ENCODE measurements at regions not wholly inside any gene's neighbourhood (a gene's known extent, or its start where the extent isn't known, plus 50 kb on each side); places are given as distances from the start of the nearest gene placed in this dataset.

DNA sequence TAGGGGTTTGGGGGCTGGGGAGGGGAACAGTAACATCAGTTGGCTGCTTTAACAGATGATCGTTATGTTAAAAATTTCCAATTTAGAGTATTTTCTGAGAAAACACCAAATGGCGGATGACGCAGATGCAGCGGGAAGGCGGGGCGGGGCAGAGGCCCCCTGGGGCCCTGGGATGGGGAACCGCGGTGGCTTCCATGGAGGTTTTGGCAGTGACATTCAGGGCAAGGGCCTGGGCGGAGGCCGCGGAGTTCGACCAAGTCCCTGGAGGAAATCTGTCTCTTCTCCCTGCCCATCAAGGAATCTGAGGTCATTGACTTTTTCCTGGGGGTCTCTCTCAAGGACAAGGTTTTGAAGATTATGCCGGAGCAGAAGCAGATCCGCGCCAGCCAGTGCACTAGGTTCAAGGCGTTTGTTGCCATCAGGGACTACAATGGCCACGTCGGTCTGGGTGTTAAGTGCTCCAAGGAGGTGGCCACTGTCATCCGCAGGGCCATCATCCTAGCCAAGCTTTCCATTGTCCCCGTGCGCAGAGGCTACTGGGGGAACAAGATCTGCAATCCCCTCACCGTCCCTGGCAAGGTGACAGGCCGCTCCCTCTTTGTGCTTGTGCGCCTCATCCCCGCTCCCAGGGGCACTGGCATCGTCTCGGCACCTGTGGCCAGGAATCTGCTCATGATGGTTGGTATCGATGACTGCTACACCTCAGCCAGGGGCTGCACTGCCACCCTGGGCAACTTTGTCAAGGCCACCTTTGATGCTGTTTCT is 310.2 kb downstream of the PTPRC start:
- H3K36me3 ChIP-seq (ENCODE audit: control insufficient read depth in 2 of 3, insufficient read depth in 3 of 3, low read length in 3 of 3) = no peaks in the 10 kb centered on the region
- FAIRE-seq = no peak
- H3K27me3 ChIP-seq (ENCODE audit: control insufficient read depth, insufficient read depth, low read length) = no peaks in the 10 kb centered on the region
- TF ChIP-seq, protein P1, sequence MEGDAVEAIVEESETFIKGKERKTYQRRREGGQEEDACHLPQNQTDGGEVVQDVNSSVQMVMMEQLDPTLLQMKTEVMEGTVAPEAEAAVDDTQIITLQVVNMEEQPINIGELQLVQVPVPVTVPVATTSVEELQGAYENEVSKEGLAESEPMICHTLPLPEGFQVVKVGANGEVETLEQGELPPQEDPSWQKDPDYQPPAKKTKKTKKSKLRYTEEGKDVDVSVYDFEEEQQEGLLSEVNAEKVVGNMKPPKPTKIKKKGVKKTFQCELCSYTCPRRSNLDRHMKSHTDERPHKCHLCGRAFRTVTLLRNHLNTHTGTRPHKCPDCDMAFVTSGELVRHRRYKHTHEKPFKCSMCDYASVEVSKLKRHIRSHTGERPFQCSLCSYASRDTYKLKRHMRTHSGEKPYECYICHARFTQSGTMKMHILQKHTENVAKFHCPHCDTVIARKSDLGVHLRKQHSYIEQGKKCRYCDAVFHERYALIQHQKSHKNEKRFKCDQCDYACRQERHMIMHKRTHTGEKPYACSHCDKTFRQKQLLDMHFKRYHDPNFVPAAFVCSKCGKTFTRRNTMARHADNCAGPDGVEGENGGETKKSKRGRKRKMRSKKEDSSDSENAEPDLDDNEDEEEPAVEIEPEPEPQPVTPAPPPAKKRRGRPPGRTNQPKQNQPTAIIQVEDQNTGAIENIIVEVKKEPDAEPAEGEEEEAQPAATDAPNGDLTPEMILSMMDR (IDR thresholded peaks at IDR 0.05; ENCODE audit: borderline replicate concordance, extremely low read depth, insufficient read depth) = no peak
- H3K4me3 ChIP-seq (ENCODE audit: low read length in 3 of 3) = no peak overlapping the region
- intact Hi-C loops (cut with DNase I) = no loop called here
- H3K4me1 ChIP-seq (ENCODE audit: control insufficient read depth in 2 of 3, insufficient read depth in 2 of 3, low read depth in 1 of 3, low read length in 3 of 3) = no peaks in the 10 kb centered on the region
- H3K9me3 ChIP-seq (ENCODE audit: control insufficient read depth in 2 of 3, insufficient read depth in 1 of 3, low read length in 3 of 3) = no peaks in the 10 kb centered on the region
- H3K9ac ChIP-seq (ENCODE audit: low read length in 3 of 3) = no peak overlapping the region
- H3K27ac ChIP-seq (ENCODE audit: low read depth in 2 of 2, low read length in 2 of 2) = no peak overlapping the region
- DNase-seq = no peak

DNA sequence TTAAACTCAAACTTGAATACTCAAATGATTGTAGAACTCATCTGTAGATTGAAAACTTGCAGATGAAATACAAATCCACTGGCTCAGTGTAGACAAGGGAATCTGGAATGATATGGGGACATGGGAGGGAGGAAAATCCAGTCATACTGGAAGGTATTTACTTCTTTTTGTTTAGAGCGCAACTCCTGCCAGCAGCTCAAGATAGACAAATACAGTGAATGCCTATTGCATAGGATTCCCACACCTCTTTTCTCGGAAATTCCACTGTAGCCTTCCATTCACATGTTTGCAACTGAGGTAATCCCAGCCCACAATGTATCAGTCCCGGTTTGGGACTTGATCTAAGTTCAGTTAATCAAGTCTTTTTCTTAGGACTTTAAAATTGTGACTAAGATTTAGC is 311.2 kb downstream of the PTPRC start:
- intact Hi-C loops (cut with DNase I) = no loop called here
- peaks cover 0 to 2% (median 0%) of the 10 kb centered on the region in 3 donors for H3K9me3 ChIP-seq (ENCODE audit: control insufficient read depth in 2 of 3, insufficient read depth in 1 of 3, low read length in 3 of 3)
- H3K27me3 ChIP-seq (ENCODE audit: control insufficient read depth, insufficient read depth, low read length) = no peaks in the 10 kb centered on the region
- DNase-seq (no peak), FAIRE-seq (no peak)
- no peak overlapping the region for H3K9ac ChIP-seq (ENCODE audit: low read length in 3 of 3)
- no peak overlapping the region for H3K27ac ChIP-seq (ENCODE audit: low read depth in 2 of 2, low read length in 2 of 2)
- no peaks in the 10 kb centered on the region for H3K36me3 ChIP-seq (ENCODE audit: control insufficient read depth in 2 of 3, insufficient read depth in 3 of 3, low read length in 3 of 3)
- H3K4me3 ChIP-seq (ENCODE audit: low read length in 3 of 3) = no peak overlapping the region
- TF ChIP-seq, protein P1 (IDR thresholded peaks at IDR 0.05; ENCODE audit: borderline replicate concordance, extremely low read depth, insufficient read depth) = no peak
- H3K4me1 ChIP-seq (ENCODE audit: control insufficient read depth in 2 of 3, insufficient read depth in 2 of 3, low read depth in 1 of 3, low read length in 3 of 3) = no peaks in the 10 kb centered on the region

DNA sequence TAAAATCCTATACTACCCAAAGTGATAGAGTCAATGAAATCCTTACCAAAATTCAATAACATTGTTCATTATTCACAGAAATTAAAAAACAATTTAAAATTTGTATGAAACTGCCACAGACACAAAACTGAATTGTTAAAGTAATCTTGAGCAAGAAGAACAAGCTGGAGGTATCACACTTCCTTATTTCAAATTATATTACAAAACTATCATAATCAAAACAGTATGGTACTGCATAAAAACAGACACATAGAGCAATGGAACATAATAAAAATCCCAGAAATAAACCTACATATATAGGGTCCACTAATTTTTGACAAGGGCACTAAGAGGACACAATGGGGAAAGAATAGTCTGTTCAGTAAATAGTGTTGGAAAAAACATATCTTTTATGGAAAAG is 316.2 kb downstream of the PTPRC start:
- no peak overlapping the region for H3K27ac ChIP-seq (ENCODE audit: low read depth in 2 of 2, low read length in 2 of 2)
- H3K27me3 ChIP-seq (ENCODE audit: control insufficient read depth, insufficient read depth, low read length) = no peaks in the 10 kb centered on the region
- FAIRE-seq (no peak), DNase-seq (no peak)
- H3K36me3 ChIP-seq (ENCODE audit: control insufficient read depth in 2 of 3, insufficient read depth in 3 of 3, low read length in 3 of 3) = no peaks in the 10 kb centered on the region
- intact Hi-C loops (cut with DNase I) = no loop called here
- no peak overlapping the region for H3K9ac ChIP-seq (ENCODE audit: low read length in 3 of 3)
- peaks cover 0 to 6% (median 0%) of the 10 kb centered on the region in 3 donors for H3K9me3 ChIP-seq (ENCODE audit: control insufficient read depth in 2 of 3, insufficient read depth in 1 of 3, low read length in 3 of 3)
- H3K4me3 ChIP-seq (ENCODE audit: low read length in 3 of 3) = no peak overlapping the region
- H3K4me1 ChIP-seq (ENCODE audit: control insufficient read depth in 2 of 3, insufficient read depth in 2 of 3, low read depth in 1 of 3, low read length in 3 of 3) = no peaks in the 10 kb centered on the region
- TF ChIP-seq, protein P1 (IDR thresholded peaks at IDR 0.05; ENCODE audit: borderline replicate concordance, extremely low read depth, insufficient read depth) = no peak

Data from kidney (tissue), 13 donors.